Progenitor cell of endocrine pancreas (in vitro differentiated cells): ENCODE measurements at regions not wholly inside any gene's neighbourhood (a gene's known extent, or its start where the extent isn't known, plus 50 kb on each side); places are given as distances from the start of the nearest gene placed in this dataset.

ENCODE experiments used
- DNase-seq: peaks from one replicate; pipeline ENCODE4 v3.0.0; 2021; ENCODE audit warnings: low spot score; ENCODE audit not compliant: unreplicated experiment
- H3K27ac Mint-ChIP-seq: 2 replicates; pipeline ENCODE4 v1.8.0; 2021; ENCODE audit warnings: mild to moderate bottlenecking, moderate library complexity, mixed read lengths
- H3K27me3 Mint-ChIP-seq: 2 replicates; pipeline ENCODE4 v1.8.0; 2021; ENCODE audit warnings: mixed read lengths
- H3K36me3 Mint-ChIP-seq: 2 replicates; pipeline ENCODE4 v1.8.0; 2022; ENCODE audit warnings: mixed read lengths; ENCODE audit not compliant: insufficient read depth
- H3K4me1 Mint-ChIP-seq: 2 replicates; pipeline ENCODE4 v1.8.0; 2021; ENCODE audit warnings: low read depth, mixed read lengths
- H3K4me3 Mint-ChIP-seq: 2 replicates; pipeline ENCODE4 v1.8.0; 2021; ENCODE audit warnings: low read depth, mild to moderate bottlenecking, moderate library complexity, mixed read lengths
- H3K9me3 Mint-ChIP-seq: 2 replicates; pipeline ENCODE4 v1.8.0; 2021; ENCODE audit warnings: low read depth, mixed read lengths
- TF ChIP-seq, protein P1 (sequence below): fragments of 200-600 bp; sonication (generic); IDR thresholded peaks from one replicate; pipeline ENCODE4 v1.5.0; 2021; ENCODE audit warnings: antibody characterized with exemption, mild to moderate bottlenecking; ENCODE audit not compliant: unreplicated experiment

DNA sequence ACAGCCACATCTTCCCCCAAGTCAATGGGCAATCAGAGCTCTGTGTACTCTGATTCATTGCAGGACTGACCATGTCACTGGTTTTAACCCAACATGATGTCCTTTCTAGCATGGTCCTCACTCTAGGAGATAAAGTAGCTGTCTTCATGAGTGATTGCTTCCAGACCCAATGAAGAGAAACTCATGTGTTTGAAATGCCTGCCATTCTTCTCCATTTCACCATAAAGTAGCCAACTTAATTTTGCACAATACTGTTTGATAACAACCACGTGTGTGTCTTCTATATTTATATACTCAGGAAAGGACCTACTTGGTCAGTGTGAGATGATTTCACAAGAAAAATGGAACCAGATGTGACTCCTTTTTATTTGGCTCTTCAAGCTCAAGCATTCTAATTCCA is 172.5 kb downstream of the AXIN2 start:
- no peaks in the 10 kb centered on the region for H3K36me3 Mint-ChIP-seq
- H3K9me3 Mint-ChIP-seq: no peaks in the 10 kb centered on the region
- no peak overlapping the region for H3K27ac Mint-ChIP-seq
- no peak overlapping the region for H3K4me3 Mint-ChIP-seq
- peaks cover 4% of the 10 kb centered on the region for H3K4me1 Mint-ChIP-seq
- TF ChIP-seq, protein P1, sequence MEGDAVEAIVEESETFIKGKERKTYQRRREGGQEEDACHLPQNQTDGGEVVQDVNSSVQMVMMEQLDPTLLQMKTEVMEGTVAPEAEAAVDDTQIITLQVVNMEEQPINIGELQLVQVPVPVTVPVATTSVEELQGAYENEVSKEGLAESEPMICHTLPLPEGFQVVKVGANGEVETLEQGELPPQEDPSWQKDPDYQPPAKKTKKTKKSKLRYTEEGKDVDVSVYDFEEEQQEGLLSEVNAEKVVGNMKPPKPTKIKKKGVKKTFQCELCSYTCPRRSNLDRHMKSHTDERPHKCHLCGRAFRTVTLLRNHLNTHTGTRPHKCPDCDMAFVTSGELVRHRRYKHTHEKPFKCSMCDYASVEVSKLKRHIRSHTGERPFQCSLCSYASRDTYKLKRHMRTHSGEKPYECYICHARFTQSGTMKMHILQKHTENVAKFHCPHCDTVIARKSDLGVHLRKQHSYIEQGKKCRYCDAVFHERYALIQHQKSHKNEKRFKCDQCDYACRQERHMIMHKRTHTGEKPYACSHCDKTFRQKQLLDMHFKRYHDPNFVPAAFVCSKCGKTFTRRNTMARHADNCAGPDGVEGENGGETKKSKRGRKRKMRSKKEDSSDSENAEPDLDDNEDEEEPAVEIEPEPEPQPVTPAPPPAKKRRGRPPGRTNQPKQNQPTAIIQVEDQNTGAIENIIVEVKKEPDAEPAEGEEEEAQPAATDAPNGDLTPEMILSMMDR: no peak
- H3K27me3 Mint-ChIP-seq: no peaks in the 10 kb centered on the region
- DNase-seq: no peak

DNA sequence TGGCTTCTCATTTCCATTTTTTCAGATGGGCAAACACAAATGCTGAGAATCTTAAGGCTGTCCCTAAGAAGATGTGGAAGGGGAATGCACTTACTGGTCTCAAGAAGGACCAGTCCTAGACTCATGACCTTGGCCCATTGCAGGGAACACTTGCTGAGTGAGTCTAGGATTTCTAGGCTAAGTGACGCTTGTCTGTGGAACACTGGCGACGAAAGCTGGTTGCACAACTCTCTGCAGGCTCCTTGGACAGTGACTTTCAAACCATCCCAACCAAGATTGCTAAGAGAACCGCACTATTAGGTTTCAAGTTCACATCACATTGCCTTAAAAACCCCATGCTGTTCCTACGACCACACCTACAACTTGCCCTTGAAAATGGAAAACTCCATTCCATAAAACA is 174.1 kb downstream of the AXIN2 start:
- TF ChIP-seq, protein P1: no peak
- no peaks in the 10 kb centered on the region for H3K4me1 Mint-ChIP-seq

DNA sequence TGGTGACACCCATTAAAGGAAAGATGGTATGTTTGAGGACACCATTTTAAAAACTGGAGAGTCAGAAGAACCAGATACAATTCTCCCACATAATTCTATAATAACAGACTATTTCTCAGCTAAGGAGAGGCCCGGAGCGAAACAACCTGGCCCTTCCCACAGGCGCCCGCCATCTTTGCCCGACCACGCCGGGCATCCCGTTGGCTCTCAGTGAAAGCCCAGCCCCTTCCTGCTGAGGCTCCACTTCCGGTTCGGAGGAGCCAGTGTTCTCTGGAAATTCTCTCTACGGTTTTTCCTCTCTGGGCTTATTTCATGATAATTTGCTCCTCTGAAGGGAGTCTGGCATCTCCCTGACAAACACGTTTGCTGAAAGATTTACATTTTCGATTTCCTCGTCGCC is 175.7 kb downstream of the AXIN2 start:
- Mint-ChIP-seq H3K27ac (no peak overlapping the region), H3K4me1 (no peaks in the 10 kb centered on the region), H3K36me3 (no peaks in the 10 kb centered on the region), H3K4me3 (no peak overlapping the region), H3K9me3 (no peaks in the 10 kb centered on the region), H3K27me3 (no peaks in the 10 kb centered on the region)
- DNase-seq: no peak
- TF ChIP-seq, protein P1: no peak

More for the DNA sequence above, 174.1 kb downstream of the AXIN2 start:
- DNase-seq: no peak
- Mint-ChIP-seq H3K27me3 (no peaks in the 10 kb centered on the region), H3K4me3 (no peak overlapping the region), H3K9me3 (no peaks in the 10 kb centered on the region), H3K36me3 (no peaks in the 10 kb centered on the region), H3K27ac (no peak overlapping the region)

- H3K4me3 Mint-ChIP-seq: no peak overlapping the region
- no peak overlapping the region for H3K27ac Mint-ChIP-seq
- no peaks in the 10 kb centered on the region for H3K27me3 Mint-ChIP-seq
- H3K4me1 Mint-ChIP-seq: no peaks in the 10 kb centered on the region
- TF ChIP-seq, protein P1: no peak
- H3K36me3 Mint-ChIP-seq: no peaks in the 10 kb centered on the region
- DNase-seq: no peak
- no peaks in the 10 kb centered on the region for H3K9me3 Mint-ChIP-seq
Observed at GRCh38 chr17:65385071-65385470, 176.4 kb downstream of the AXIN2 start.

DNA sequence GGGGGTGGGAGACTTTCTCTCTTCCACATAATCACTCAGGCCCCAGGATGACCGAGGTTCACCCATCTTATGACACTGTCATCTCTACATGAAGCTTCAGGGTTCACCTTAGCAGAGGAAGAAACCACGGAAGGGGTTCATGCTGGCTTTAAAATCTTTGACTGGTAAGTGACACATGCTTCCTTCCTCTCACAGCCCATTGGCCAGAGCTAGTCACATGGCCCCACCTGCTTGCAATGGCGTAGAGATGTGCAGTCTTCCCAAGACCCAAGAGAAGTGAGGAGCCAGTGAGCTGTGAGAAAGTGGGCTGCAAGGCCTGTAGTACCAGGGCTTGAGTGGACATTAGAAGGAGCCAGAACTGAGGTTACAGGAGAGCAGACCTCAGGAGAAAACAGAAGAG is 180.3 kb downstream of the AXIN2 start:
- Mint-ChIP-seq H3K4me1 (no peaks in the 10 kb centered on the region), H3K9me3 (no peaks in the 10 kb centered on the region), H3K4me3 (no peak overlapping the region), H3K27me3 (no peaks in the 10 kb centered on the region), H3K27ac (no peak overlapping the region), H3K36me3 (no peaks in the 10 kb centered on the region)
- TF ChIP-seq, protein P1: no peak
- no peak for DNase-seq
